Left hindlimb (tissue), 1 donor: ENCODE measurements at regions not wholly inside any gene's neighbourhood (a gene's known extent, or its start where the extent isn't known, plus 50 kb on each side); places are given as distances from the start of the nearest gene placed in this dataset.
A peak's percentile ranks its signal among the peaks of the same experiment; 100 is the strongest.
"Not testable (repeated sequence)": the region's sequence is repeated elsewhere in the genome, so short reads cannot be mapped to it uniquely, and the experiment has no call there.

Experiments
- DNase-seq: peaks from one replicate; pipeline ENCODE4 v3.0.0-alpha.2; 2018

GRCh38 chr12:124705545-124706138 lies 138.2 kb upstream of the NCOR2 start:
- no peak for DNase-seq

DNA sequence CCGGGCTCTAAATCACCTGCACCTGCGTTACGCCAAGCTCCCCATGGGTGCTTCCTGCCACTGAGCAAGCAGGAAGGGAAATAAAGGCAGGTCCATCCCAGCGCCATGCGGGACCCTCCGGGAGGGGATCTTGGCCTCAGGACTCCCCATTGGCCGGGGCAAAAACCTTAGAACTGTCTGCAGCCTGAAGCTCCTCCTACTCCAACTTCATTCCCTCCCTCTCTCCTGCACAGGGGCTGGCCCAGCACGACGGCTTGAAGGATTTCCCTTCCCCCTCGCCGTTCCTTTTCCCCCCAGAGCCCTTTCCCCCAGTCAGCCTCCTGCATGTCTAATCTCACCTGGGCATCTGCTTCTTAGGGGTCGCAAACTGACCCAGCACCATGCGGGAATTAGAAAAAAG lies 137.2 kb upstream of the NCOR2 start:
- DNase-seq = no peak

DNA sequence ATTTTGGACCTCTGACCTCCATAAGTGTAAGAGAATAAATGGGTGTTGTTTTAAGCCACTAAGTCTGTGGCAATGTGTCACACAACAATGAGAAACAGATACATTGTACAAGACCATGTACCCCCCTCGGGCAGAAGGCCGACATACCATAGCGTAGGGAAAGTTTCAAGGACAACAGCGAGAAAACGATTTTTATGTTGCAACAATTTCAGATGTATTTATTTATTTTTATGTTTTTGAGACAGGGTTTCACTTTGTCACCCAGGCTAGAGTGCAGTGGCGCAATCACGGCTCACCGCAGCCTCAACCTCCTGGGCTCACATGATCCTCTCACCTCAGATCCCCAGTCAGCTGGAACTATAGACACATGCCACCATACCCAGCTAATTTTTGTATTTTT lies 136.4 kb upstream of the NCOR2 start:
- no peak for DNase-seq

GRCh38 chr12:124702736-124703135 lies 135.3 kb upstream of the NCOR2 start:
- DNase-seq = no peak

- DNase-seq = peak; percentile 89
Observed at GRCh38 chr12:124700810-124701592, 133.6 kb upstream of the NCOR2 start.

GRCh38 chr12:124699909-124700308 lies 132.5 kb upstream of the NCOR2 start:
- no peak for DNase-seq

DNA sequence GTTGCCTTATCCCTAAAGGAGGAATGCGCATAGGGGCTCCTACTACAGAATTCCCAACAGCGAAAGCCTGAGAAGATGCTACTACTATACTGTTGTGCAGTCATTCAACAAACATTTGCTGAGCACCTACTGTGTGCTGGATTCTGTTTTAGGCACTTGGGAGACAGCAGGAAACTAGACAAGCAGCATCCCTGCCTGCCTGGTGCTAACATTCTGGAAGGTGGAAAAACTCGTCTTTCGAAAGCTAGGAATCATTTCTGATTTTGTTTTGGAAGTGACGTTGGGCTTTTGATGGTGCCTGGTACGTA lies 131.5 kb upstream of the NCOR2 start:
- no peak for DNase-seq

DNA sequence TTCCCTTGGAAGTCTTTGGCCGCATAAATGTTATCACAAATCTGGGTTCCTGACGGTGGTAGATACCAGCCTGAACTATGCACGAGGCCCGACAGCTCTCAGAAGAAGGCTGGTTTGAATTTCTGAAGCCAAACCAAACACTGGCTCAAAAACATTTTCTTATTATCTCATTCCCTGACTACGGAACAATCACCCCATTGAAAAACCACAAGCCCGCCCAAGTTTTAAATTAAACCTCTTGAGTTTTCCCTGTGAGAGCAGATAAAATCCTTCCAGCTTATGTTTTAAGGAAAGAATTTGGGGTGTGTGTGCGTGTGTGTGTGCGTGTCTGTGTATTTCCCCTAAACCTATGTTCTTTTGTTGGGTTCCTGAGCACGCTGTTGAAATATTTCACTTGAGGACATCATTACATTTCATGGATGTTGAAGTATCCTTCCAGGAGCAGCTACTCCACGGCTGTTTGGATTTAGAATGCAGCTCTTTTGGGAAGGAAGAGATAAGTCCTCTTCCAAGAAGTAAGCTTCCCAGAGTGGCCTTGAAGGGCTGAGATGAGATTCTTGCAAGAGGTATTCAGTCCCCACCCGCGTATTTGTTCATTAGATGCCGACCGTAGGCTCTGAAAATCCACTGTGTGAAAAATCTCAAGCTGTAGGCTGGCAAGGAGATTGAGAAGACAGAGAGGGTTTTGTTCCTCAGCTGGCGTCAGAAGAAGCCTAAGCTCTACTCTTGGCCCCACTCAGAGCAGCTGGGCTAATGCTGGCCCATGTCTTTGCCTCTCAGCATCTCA lies 131.0 kb upstream of the NCOR2 start:
- no peak for DNase-seq

DNA sequence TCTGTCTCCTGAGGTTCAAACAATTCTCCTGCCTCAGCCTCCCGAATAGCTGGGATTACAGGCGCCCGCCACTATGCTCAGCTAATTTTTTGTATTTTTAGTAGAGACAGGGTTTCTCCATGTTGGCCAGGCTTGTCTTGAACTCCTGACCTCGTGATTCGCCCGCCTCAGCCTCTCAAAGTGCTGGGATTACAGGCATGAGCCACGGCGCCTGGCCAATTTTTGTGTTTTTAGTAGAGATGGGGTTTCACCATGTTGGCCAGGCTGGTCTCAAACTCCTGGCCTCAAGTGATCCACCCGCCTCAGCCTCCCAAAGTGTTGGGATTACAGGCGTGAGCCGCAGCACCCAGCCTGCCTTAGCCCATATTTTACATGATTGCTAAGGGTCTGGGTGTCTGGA lies 130.3 kb upstream of the NCOR2 start:
- DNase-seq = not testable (repeated sequence)

DNA sequence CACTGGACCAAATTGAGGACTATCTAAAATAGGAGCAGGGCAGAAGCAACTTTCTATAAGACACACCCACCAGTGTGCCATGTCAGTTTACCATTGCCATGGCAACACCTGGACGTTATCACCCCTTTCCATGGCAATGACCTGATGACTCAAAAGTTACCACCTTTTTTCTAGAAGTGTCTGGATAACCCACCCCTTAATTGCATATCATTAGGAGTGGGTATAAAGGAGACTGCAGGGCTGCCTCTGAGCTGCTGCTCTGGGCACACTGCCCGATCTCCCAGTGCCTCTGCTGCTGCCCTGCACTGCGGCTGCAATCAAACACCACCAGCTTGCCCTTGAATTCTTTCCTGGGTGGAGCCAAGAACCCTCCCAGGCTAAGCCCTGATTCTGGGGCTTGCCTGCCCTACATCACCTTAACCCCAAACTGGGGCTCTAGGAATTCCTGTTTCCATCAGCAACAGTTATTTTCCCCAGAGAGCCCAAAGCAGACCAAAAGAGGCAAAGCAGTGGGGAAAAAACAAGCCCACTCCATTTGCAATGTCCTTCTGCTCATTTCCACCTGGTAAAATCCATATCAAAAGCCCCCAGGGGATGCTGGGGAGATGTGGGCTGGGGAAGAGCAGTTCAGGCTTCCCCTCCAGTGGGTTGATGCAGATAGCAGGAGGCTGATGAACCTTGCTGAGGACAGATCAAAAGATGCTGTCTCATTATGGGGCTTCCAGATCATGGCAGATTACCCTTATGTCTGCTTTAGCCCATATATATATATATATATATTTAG lies 129.5 kb upstream of the NCOR2 start:
- DNase-seq = no peak

GRCh38 chr12:124695861-124696260 lies 128.4 kb upstream of the NCOR2 start:
- DNase-seq = no peak

DNA sequence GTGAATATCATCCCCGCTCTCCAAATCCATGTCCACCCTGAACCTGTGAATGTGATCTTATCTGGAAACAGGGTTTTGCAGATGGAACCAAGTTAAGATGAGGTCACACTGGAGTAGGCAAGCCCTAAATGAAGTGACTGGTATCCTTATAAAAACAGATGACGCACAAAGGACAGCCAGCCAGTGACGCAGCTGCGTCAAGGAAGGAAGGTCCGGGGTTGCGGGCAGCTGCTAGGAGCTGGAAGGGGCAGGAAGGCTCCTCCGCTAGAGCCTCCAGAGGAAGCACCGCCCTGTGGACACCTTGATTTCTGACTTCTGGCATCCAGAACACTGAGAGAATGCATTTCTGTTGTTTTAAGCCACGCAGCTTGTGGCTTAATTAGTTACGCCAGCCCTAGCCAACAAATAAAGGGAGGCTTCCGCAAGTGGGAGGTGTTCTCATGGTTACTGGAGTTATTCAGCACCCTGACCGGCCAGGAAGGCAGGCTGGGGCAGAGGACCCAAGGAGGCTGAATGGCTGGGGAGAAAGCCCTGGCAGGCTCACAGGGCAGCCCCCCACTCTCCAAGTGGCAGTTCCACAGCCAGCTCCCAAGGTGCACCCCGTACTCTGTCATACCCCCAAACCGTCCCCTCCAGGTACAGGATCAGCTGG lies 127.6 kb upstream of the NCOR2 start:
- no peak for DNase-seq

GRCh38 chr12:124694250-124694649 lies 126.8 kb upstream of the NCOR2 start:
- no peak for DNase-seq

DNA sequence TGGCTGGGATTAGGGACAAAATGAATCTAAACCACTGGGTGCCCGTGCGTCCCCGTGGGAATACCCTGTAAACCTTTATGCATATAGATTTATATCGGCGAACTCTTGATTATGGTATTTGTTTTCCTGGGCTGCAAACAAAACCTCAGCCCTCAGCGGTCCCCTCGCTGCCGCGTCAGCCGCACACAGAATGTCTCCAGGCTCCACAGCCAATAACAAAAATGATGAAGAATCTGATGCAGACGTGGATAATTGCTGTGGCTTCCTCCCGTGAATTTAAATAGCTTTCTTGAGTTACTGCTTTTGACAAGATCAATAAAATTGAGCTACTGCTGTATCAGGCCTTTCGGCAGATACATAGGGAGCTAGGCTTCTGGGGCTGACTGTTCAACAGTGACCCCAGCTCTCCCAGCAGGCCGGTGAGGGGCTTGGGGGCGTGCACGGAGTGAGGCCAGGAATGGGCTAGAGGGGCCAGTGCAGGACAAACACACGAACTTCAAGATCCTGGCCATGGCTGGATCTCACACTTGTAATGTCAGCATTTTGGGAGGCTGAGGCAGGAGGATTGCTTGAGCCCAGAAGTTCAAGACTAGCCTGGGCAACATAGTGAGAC lies 125.8 kb upstream of the NCOR2 start:
- DNase-seq = no peak

GRCh38 chr12:124692443-124692842 lies 125.0 kb upstream of the NCOR2 start:
- no peak for DNase-seq

DNA sequence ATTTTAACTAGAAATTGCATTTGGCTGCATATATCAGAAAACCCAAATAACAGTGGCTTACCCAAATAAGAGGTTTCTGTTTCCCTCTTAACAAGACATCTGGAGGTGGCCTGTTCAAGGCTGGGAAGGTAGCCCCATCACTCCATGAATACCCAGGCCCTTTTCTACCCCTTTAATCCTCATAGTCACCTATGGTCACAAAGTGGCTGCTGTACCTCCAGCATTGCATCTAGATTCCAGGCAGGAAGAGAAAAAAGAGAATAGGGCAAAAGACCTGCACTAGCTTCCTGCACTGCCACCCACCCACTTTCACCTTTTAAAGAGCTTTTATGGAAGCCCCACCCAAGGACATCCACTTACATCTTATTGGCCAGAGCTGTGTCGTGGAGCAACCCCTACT lies 124.0 kb upstream of the NCOR2 start:
- DNase-seq = no peak

GRCh38 chr12:124689631-124690030 lies 122.2 kb upstream of the NCOR2 start:
- DNase-seq = no peak

DNA sequence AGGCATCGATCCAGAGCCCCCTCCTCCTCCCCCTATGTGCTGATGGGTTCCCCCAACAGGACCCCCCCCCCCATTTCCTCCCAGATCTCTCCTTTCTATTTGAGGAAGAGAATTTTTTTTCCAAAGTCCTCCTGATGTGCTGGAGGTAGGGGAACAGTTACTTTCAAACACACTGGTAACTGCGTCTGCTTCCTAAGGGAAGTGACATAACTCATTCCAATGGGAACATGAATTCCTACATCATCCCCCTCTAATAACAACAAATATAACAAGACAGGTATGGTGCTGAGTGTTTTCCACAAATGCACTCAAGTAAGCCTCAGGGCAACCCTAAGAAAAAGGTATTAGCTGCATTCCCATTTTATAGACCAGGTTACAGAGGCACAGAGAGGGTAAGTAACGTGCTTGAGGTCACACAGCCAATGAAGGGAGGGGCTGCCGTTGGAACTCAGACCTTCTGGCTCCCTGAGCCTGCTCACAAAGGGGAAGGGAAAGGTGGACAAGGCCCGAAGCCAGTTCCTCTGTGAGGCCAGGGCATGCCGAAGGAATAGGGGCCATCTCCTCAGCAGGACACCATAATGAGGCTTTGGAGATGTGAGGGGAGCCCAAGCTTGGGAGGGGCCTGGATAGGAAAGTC lies 121.1 kb upstream of the NCOR2 start:
- no peak for DNase-seq

DNA sequence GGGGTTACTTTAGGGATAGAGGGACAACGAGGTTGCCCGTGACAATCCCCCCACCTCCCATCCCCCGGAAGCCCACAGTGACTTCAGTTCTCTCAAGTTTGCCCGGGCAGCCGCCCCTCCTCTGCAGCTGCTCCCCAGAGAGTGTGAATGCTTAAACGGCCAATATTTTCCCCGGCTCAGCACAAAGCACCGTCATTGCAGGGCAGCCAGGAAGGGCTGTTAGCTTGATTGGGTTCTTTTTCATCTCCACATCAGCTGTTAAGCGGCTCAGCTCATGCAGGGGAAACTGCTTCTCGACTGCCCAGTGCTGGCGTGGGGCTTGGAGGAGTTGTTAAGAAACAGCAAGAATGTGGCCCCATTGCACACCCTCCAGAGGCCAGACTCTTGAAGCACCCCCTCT lies 120.5 kb upstream of the NCOR2 start:
- peak; percentile 75 for DNase-seq

GRCh38 chr12:124687174-124687902 lies 119.9 kb upstream of the NCOR2 start:
- DNase-seq = no peak
